Endothelial cell of umbilical vein (primary cell): ENCODE measurements at regions not wholly inside any gene's neighbourhood (a gene's known extent, or its start where the extent isn't known, plus 50 kb on each side); places are given as distances from the start of the nearest gene placed in this dataset.

Source experiments
- BruUV-seq: library from RNA; stranded (reverse); fragments of 400-500 nt; replicated peaks from 2 replicates; lab custom pipeline; 2021; lab: Mats Ljungman, UMichigan
- CTCF ChIA-PET: fragments of 300-600, 350-600 bp; sonication (Branson Sonifier 250); formaldehyde crosslinking; loops from one replicate; lab custom pipeline; 2021; ENCODE audit warnings: antibody characterized with exemption, inconsistent platforms; lab: Charles Lee
- POLR2A ChIA-PET: fragments of 300-600, 350-600 bp; sonication (Branson Sonifier 250); formaldehyde crosslinking; loops from one replicate; lab custom pipeline; 2021; ENCODE audit warnings: antibody characterized with exemption, inconsistent platforms; lab: Charles Lee
- DNase-seq: peaks from one replicate; pipeline ENCODE4 v3.0.0-alpha.2; 2011; ENCODE audit warnings: low read depth, low spot score
- FAIRE-seq: peaks from 2 replicates; lab custom pipeline; 2011; peaks lifted over from hg19 to GRCh38; lab: Jason Lieb, UNC
- H2AFZ ChIP-seq: 2 replicates; pipeline ENCODE4 v1.6.0; 2012; ENCODE audit warnings: low read depth, low read length, control low read depth, inconsistent platforms
- H3K27ac ChIP-seq: 2 replicates; pipeline ENCODE4 v1.5.1; 2011; ENCODE audit warnings: low read depth, mild to moderate bottlenecking, control low read depth, low read length, moderate library complexity; ENCODE audit not compliant: insufficient read depth
- H3K27me3 ChIP-seq, 2 experiments: 2 replicates each; pipeline versions ENCODE4 v1.6.0 to v1.6.1; 2011; ENCODE audit warnings: low read length in 2 of 2, mixed read lengths in 1 of 2; ENCODE audit not compliant: control insufficient read depth in 2 of 2, insufficient read depth in 2 of 2
- H3K36me3 ChIP-seq, 2 experiments: 2 replicates in 1 of 2; 3 replicates in 1 of 2; pipeline ENCODE4 v1.5.1; 2011; ENCODE audit warnings: low read length in 2 of 2, mild to moderate bottlenecking in 1 of 2, moderate library complexity in 1 of 2; ENCODE audit not compliant: control insufficient read depth in 2 of 2, insufficient read depth in 2 of 2; ENCODE audit errors: extremely low read depth in 1 of 2
- H3K4me1 ChIP-seq: 3 replicates; pipeline ENCODE4 v1.5.1; 2011; ENCODE audit warnings: mild to moderate bottlenecking, low read length; ENCODE audit not compliant: control insufficient read depth, insufficient read depth; ENCODE audit errors: extremely low read depth
- H3K4me2 ChIP-seq: 2 replicates; pipeline ENCODE4 v1.6.1; 2011; ENCODE audit warnings: low read length, control low read depth, mixed read lengths; ENCODE audit not compliant: insufficient read depth
- H3K4me3 ChIP-seq, 3 experiments: fragments of 200-600 bp in 1 of 3; sonication (generic), shearing (Covaris generic) in 1 of 3; replicated peaks in 1 of 3; 2 replicates each; pipeline ENCODE4 v1.5.1; 2011 to 2016; ENCODE audit warnings: control low read depth in 3 of 3, low read length in 3 of 3, mild to moderate bottlenecking in 2 of 3, inconsistent platforms in 1 of 3, low read depth in 1 of 3, moderate library complexity in 1 of 3; ENCODE audit not compliant: insufficient read depth in 1 of 3
- H3K79me2 ChIP-seq: 2 replicates; pipeline ENCODE4 v1.6.0; 2012; ENCODE audit warnings: low read length, inconsistent platforms; ENCODE audit not compliant: control insufficient read depth, insufficient read depth
- H3K9ac ChIP-seq: replicated peaks from 2 replicates; pipeline ENCODE3; 2011; ENCODE audit warnings: low read length, control low read depth; ENCODE audit not compliant: insufficient read depth; ENCODE audit errors: extremely low read depth
- H3K9me1 ChIP-seq: replicated peaks from 3 replicates; pipeline ENCODE4 v1.6.0; 2011; ENCODE audit warnings: mild to moderate bottlenecking, low read length; ENCODE audit not compliant: control insufficient read depth, insufficient read depth; ENCODE audit errors: extremely low read depth
- H3K9me3 ChIP-seq: replicated peaks from 2 replicates; pipeline ENCODE4 v1.5.1; 2012; ENCODE audit warnings: low read length, inconsistent platforms; ENCODE audit not compliant: control insufficient read depth, insufficient read depth
- H4K20me1 ChIP-seq: replicated peaks from 2 replicates; pipeline ENCODE3; 2011; ENCODE audit warnings: mild to moderate bottlenecking, low read length; ENCODE audit not compliant: control insufficient read depth, insufficient read depth; ENCODE audit errors: extremely low read depth
- EZH2 ChIP-seq: IDR thresholded peaks from 2 replicates; pipeline ENCODE4 v1.6.1; 2012; ENCODE audit warnings: borderline replicate concordance, low read depth, mild to moderate bottlenecking, moderate library complexity, low read length, inconsistent platforms; ENCODE audit not compliant: severe bottlenecking
- FOS ChIP-seq: IDR thresholded peaks from 2 replicates; pipeline ENCODE4 v1.6.1; 2011; ENCODE audit warnings: mild to moderate bottlenecking, low read length, moderate library complexity, borderline replicate concordance; ENCODE audit not compliant: insufficient read depth
- GATA2 ChIP-seq: IDR thresholded peaks from 2 replicates; pipeline ENCODE4 v1.7.0; 2011; ENCODE audit warnings: low read depth, mild to moderate bottlenecking, moderate library complexity, mixed read lengths, low read length; ENCODE audit not compliant: insufficient read length, insufficient read depth
- JUN ChIP-seq: IDR thresholded peaks from 2 replicates; pipeline ENCODE4 v1.6.1; 2011; ENCODE audit warnings: borderline replicate concordance, low read depth; ENCODE audit not compliant: insufficient read length, insufficient read depth
- MYC ChIP-seq: IDR thresholded peaks from one replicate; pipeline ENCODE4 v1.6.1; 2011; ENCODE audit warnings: mild to moderate bottlenecking, low read depth, low read length
- POLR2A ChIP-seq: IDR thresholded peaks from 2 replicates; pipeline ENCODE4 v1.6.1; 2012; ENCODE audit warnings: low read depth, mild to moderate bottlenecking, control low read depth, low read length
- POLR2AphosphoS5 ChIP-seq: IDR thresholded peaks from 2 replicates; pipeline ENCODE4 v1.6.1; 2012; ENCODE audit warnings: low read depth, mild to moderate bottlenecking, control low read depth, low read length, moderate library complexity; ENCODE audit not compliant: insufficient read depth
- dilution Hi-C: fragments of 300-500 bp; cut with MboI; formaldehyde crosslinking; loops from one replicate; pipeline ENCODE4 v1.15.0; 2019; ENCODE audit warnings: low sequenced_read_pairs; ENCODE audit not compliant: extremely low pct_ligation_motif_present
- intact Hi-C: fragments of 100-400 bp; cut with micrococcal nuclease; formaldehyde crosslinking; loops from one replicate; pipeline ENCODE4 v1.10.0; 2022
- TF ChIP-seq, protein P1 (sequence below), 2 donors: IDR thresholded peaks; 1 replicate in 1 of 2; 2 replicates in 1 of 2; pipeline ENCODE4 v1.5.1; 2011; ENCODE audit warnings: low read length in 2 of 2, mild to moderate bottlenecking in 2 of 2, moderate library complexity in 2 of 2, control low read depth in 1 of 2, inconsistent platforms in 1 of 2, low read depth in 1 of 2; ENCODE audit not compliant: insufficient read depth in 1 of 2; ENCODE audit errors: extremely low read depth in 1 of 2
- TF ChIP-seq, protein P2 (sequence below): IDR thresholded peaks from 2 replicates; pipeline ENCODE4 v1.6.1; 2011; ENCODE audit not compliant: insufficient read depth, insufficient read length

DNA sequence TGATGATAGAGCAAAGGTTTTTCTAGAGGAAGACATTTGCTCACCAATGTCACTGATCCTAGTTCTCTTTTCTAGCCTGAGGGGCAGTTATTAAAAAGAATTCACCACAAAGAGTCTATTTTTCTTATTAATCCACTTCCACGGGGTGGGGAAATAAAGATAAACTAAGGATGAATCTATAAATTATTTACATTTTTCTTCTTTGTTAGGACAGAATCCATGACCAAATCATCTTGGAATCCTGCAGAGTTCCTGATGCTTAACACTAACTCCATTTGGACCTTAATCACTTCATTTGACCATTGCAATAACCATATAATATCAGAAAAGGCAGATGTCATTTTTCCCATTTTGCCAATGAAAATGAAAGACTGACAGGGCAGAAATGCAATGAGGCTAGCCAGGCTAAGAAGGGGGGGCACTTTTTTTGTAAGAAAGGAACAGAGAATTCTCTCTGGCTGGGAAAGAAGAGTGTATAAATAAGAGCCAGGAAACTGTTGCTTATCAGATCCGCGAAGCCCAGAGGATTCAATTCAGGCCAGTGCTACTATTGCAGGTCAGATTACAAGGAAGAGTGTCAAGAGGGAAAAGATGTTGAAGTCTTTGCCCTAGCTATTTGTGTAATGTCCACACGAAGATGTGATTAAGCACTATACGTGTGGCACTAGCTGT lies 433.2 kb downstream of the TNS3 start:
- no peaks in the 10 kb centered on the region for H3K9me1 ChIP-seq
- H3K4me3 ChIP-seq, result no peak overlapping the region
- no peaks in the 10 kb centered on the region for H3K79me2 ChIP-seq
- peaks cover 0 to 7% of the 10 kb centered on the region in 2 experiments for H3K27me3 ChIP-seq
- no TSS peak for BruUV-seq
- no peak overlapping the region for H3K27ac ChIP-seq
- H3K36me3 ChIP-seq, result no peaks in the 10 kb centered on the region
- H2AFZ ChIP-seq, result no peak overlapping the region
- dilution Hi-C loops (no loop called here), intact Hi-C loops (no loop called here)
- FAIRE-seq (no peak), DNase-seq (no peak)
- no peaks in the 10 kb centered on the region for H4K20me1 ChIP-seq
- no peaks in the 10 kb centered on the region for H3K9me3 ChIP-seq
- no peak overlapping the region for H3K4me2 ChIP-seq
- CTCF ChIA-PET, result no interaction called here
- TF ChIP-seq POLR2A (no peak), MYC (no peak), EZH2 (no peak)
- TF ChIP-seq, protein P1, sequence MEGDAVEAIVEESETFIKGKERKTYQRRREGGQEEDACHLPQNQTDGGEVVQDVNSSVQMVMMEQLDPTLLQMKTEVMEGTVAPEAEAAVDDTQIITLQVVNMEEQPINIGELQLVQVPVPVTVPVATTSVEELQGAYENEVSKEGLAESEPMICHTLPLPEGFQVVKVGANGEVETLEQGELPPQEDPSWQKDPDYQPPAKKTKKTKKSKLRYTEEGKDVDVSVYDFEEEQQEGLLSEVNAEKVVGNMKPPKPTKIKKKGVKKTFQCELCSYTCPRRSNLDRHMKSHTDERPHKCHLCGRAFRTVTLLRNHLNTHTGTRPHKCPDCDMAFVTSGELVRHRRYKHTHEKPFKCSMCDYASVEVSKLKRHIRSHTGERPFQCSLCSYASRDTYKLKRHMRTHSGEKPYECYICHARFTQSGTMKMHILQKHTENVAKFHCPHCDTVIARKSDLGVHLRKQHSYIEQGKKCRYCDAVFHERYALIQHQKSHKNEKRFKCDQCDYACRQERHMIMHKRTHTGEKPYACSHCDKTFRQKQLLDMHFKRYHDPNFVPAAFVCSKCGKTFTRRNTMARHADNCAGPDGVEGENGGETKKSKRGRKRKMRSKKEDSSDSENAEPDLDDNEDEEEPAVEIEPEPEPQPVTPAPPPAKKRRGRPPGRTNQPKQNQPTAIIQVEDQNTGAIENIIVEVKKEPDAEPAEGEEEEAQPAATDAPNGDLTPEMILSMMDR (IDR thresholded peaks at IDR 0.05; ENCODE audit: extremely low read depth in 1 of 2, insufficient read depth in 1 of 2, low read depth in 1 of 2, low read length in 2 of 2), result no peak
- TF ChIP-seq, protein P2, sequence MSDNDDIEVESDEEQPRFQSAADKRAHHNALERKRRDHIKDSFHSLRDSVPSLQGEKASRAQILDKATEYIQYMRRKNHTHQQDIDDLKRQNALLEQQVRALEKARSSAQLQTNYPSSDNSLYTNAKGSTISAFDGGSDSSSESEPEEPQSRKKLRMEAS, result no peak
- H3K4me1 ChIP-seq, result no peaks in the 10 kb centered on the region
- no peak overlapping the region for H3K9ac ChIP-seq
- POLR2A ChIA-PET, result no interaction called here

- H3K36me3 ChIP-seq, result no peaks in the 10 kb centered on the region
- H3K27ac ChIP-seq, result no peak overlapping the region
- TF ChIP-seq, protein P2, result no peak
- TF ChIP-seq GATA2, result no peak
- TF ChIP-seq POLR2A, result no peak
- TF ChIP-seq JUN, result no peak
- TF ChIP-seq MYC, result no peak
- TF ChIP-seq, protein P1 (IDR thresholded peaks at IDR 0.05; ENCODE audit: extremely low read depth in 1 of 2, insufficient read depth in 1 of 2, low read depth in 1 of 2, low read length in 2 of 2), result no peak
- TF ChIP-seq POLR2AphosphoS5, result no peak
- TF ChIP-seq FOS, result no peak
- TF ChIP-seq EZH2, result no peak
- no peak overlapping the region for H3K9ac ChIP-seq
- no peak for DNase-seq
- no peak for FAIRE-seq
- no peaks in the 10 kb centered on the region for H3K9me3 ChIP-seq
- intact Hi-C loops, result no loop called here
- no peaks in the 10 kb centered on the region for H3K9me1 ChIP-seq
- no peak overlapping the region for H3K4me3 ChIP-seq
- no peaks in the 10 kb centered on the region for H3K79me2 ChIP-seq
- ChIA-PET POLR2A (no interaction called here), CTCF (no interaction called here)
- no peaks in the 10 kb centered on the region for H4K20me1 ChIP-seq
- dilution Hi-C loops, result no loop called here
- peaks cover 0 to 9% of the 10 kb centered on the region in 2 experiments for H3K27me3 ChIP-seq
- H3K4me1 ChIP-seq, result no peaks in the 10 kb centered on the region
- no peak overlapping the region for H3K4me2 ChIP-seq
- no TSS peak for BruUV-seq
- no peak overlapping the region for H2AFZ ChIP-seq
These were observed 434.7 kb downstream of the TNS3 start for GRCh38 chr7:47147213-47147631.
